ENCODE measurements at regions not wholly inside any gene's neighbourhood (a gene's known extent, or its start where the extent isn't known, plus 50 kb on each side); places are given as distances from the start of the nearest gene placed in this dataset.

DNA sequence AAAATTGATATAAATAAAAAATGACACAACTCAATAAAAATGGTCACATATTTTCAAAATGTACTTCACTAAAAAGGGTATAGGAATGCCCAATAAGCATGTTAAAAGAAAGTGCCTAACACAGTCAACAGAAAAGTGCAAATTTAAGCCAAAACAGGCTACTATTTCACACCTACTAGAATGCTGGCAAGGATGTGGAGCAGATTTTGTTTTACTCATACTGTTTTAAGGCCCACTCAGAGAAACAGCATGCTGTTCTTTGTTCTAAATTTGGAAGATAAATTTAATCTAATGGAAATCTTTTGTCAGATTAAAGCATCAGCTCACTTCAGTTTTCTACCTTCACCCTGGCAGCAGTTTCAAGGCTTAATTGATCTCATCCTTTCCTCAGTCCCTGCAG lies 576.8 kb upstream of the HS3ST1 start:
- TF ChIP-seq, protein P1, sequence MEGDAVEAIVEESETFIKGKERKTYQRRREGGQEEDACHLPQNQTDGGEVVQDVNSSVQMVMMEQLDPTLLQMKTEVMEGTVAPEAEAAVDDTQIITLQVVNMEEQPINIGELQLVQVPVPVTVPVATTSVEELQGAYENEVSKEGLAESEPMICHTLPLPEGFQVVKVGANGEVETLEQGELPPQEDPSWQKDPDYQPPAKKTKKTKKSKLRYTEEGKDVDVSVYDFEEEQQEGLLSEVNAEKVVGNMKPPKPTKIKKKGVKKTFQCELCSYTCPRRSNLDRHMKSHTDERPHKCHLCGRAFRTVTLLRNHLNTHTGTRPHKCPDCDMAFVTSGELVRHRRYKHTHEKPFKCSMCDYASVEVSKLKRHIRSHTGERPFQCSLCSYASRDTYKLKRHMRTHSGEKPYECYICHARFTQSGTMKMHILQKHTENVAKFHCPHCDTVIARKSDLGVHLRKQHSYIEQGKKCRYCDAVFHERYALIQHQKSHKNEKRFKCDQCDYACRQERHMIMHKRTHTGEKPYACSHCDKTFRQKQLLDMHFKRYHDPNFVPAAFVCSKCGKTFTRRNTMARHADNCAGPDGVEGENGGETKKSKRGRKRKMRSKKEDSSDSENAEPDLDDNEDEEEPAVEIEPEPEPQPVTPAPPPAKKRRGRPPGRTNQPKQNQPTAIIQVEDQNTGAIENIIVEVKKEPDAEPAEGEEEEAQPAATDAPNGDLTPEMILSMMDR (conservative IDR thresholded peaks at IDR 0.05; ENCODE audit: low read depth, low read length) = no peak
- no peak for TF ChIP-seq EZH2phosphoT487 (IDR thresholded peaks at IDR 0.05; ENCODE audit: borderline replicate concordance, low read length)

All from PC-3 (cell line).